SK-N-SH (cell line): ENCODE measurements at regions not wholly inside any gene's neighbourhood (a gene's known extent, or its start where the extent isn't known, plus 50 kb on each side); places are given as distances from the start of the nearest gene placed in this dataset.

Source experiments
- RAD21 ChIP-seq: IDR thresholded peaks from 2 replicates; pipeline ENCODE4 v1.6.1; 2012; ENCODE audit warnings: mild to moderate bottlenecking, low read length
- TEAD4 ChIP-seq: IDR thresholded peaks from 2 replicates; pipeline ENCODE4 v1.4.0; 2012; ENCODE audit warnings: mild to moderate bottlenecking, borderline replicate concordance; ENCODE audit not compliant: insufficient read depth
- TF ChIP-seq, protein P1 (sequence below): fragments of 200-600 bp; sonication (generic); IDR thresholded peaks from 2 replicates; pipeline ENCODE4 v1.6.1; 2017; ENCODE audit warnings: antibody characterized with exemption, mild to moderate bottlenecking, moderate library complexity
- TF ChIP-seq, protein P2 (sequence below): IDR thresholded peaks from 2 replicates; pipeline ENCODE4 v1.4.0; 2012; ENCODE audit warnings: low read depth, borderline replicate concordance

DNA sequence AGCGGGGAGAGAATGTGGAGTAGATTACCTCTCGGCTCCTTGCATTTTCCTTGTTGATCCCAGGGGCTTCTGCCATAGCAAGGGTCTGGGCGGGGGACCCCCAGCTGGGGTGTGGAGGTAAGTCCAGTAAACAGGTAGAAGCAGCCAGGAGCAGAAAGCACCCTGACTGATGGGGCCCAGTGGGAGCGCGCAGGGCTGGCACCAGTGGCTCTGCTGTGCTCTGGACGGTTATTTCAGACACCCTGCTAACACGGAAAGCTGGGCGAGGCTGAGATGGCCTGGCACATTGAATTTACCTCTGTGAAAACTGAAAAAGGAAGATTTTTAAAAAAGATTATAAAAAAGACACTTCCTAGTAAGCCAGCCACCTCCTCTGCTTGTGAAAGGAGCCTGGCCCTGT is 88.4 kb upstream of the CALM2 start:
- TF ChIP-seq, protein P1, sequence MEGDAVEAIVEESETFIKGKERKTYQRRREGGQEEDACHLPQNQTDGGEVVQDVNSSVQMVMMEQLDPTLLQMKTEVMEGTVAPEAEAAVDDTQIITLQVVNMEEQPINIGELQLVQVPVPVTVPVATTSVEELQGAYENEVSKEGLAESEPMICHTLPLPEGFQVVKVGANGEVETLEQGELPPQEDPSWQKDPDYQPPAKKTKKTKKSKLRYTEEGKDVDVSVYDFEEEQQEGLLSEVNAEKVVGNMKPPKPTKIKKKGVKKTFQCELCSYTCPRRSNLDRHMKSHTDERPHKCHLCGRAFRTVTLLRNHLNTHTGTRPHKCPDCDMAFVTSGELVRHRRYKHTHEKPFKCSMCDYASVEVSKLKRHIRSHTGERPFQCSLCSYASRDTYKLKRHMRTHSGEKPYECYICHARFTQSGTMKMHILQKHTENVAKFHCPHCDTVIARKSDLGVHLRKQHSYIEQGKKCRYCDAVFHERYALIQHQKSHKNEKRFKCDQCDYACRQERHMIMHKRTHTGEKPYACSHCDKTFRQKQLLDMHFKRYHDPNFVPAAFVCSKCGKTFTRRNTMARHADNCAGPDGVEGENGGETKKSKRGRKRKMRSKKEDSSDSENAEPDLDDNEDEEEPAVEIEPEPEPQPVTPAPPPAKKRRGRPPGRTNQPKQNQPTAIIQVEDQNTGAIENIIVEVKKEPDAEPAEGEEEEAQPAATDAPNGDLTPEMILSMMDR: no peak
- TF ChIP-seq TEAD4 (no peak), RAD21 (no peak)
- TF ChIP-seq, protein P2, sequence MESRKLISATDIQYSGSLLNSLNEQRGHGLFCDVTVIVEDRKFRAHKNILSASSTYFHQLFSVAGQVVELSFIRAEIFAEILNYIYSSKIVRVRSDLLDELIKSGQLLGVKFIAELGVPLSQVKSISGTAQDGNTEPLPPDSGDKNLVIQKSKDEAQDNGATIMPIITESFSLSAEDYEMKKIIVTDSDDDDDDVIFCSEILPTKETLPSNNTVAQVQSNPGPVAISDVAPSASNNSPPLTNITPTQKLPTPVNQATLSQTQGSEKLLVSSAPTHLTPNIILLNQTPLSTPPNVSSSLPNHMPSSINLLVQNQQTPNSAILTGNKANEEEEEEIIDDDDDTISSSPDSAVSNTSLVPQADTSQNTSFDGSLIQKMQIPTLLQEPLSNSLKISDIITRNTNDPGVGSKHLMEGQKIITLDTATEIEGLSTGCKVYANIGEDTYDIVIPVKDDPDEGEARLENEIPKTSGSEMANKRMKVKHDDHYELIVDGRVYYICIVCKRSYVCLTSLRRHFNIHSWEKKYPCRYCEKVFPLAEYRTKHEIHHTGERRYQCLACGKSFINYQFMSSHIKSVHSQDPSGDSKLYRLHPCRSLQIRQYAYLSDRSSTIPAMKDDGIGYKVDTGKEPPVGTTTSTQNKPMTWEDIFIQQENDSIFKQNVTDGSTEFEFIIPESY: no peak
